ENCODE measurements at regions not wholly inside any gene's neighbourhood (a gene's known extent, or its start where the extent isn't known, plus 50 kb on each side); places are given as distances from the start of the nearest gene placed in this dataset.

- Histone ChIP-seq H3K27ac (ENCODE audit: low read depth, low read length) (no peak overlapping the region), H4K91ac (replicated peaks; ENCODE audit: insufficient read length, low read length) (no peak overlapping the region), H2BK120ac (replicated peaks; ENCODE audit: low read depth, low read length) (no peak overlapping the region), H3K4ac (replicated peaks; ENCODE audit: insufficient read length, low read depth, low read length) (no peak overlapping the region), H2BK15ac (ENCODE audit: low read length) (no peak overlapping the region), H3K9me3 (ENCODE audit: insufficient read depth in 2 of 2, low read depth in 1 of 2, low read length in 1 of 2) (peaks cover 0 to 12% of the 10 kb centered on the region in 2 experiments; a peak in 2 of 4 replicates), H2BK12ac (ENCODE audit: low read depth, low read length) (no peak overlapping the region), H3K4me2 (ENCODE audit: insufficient read depth in 1 of 2, low read depth in 2 of 2, low read length in 2 of 2) (no peak overlapping the region), H3K18ac (ENCODE audit: extremely low read depth, low read length) (no peak overlapping the region), H4K5ac (ENCODE audit: insufficient read length, low read depth, low read length) (no peak overlapping the region), H3K79me1 (ENCODE audit: low read depth, low read length) (no peaks in the 10 kb centered on the region), H4K20me1 (replicated peaks in 1 of 2; ENCODE audit: control insufficient read depth in 1 of 2, insufficient read depth in 2 of 2, low read length in 2 of 2) (no peaks in the 10 kb centered on the region), H2BK20ac (ENCODE audit: low read length) (no peak overlapping the region), H2AFZ (ENCODE audit: low read length) (no peak overlapping the region), H3K14ac (ENCODE audit: insufficient read length) (no peak overlapping the region), H3K4me1 (replicated peaks in 1 of 4; ENCODE audit: control insufficient read depth in 3 of 4, insufficient read depth in 4 of 4, low read length in 3 of 4) (no peaks in the 10 kb centered on the region), H2AK5ac (ENCODE audit: low read depth, low read length) (no peak overlapping the region), H3K9ac (replicated peaks in 1 of 4; ENCODE audit: extremely low read depth in 1 of 4, low read depth in 3 of 4, low read length in 3 of 4) (no peak overlapping the region), H4K8ac (ENCODE audit: extremely low read depth, insufficient read depth, low read length) (no peak overlapping the region), H3K27me3 (replicated peaks in 1 of 4; ENCODE audit: control insufficient read depth in 3 of 4, extremely low read depth in 1 of 4, insufficient read depth in 3 of 4, low read length in 3 of 4) (no peaks in the 10 kb centered on the region), H3K56ac (replicated peaks; ENCODE audit: insufficient read length, low read depth, low read length) (no peak overlapping the region), H2BK5ac (ENCODE audit: low read depth, low read length) (no peak overlapping the region), H3K4me3 (ENCODE audit: extremely low read depth in 1 of 4, insufficient read depth in 2 of 4, low read depth in 3 of 4, low read length in 4 of 4) (no peak overlapping the region), H3K36me3 (ENCODE audit: control insufficient read depth in 2 of 4, insufficient read depth in 4 of 4, low read length in 3 of 4) (no peaks in the 10 kb centered on the region), H3K79me2 (ENCODE audit: control insufficient read depth in 1 of 2, insufficient read depth in 2 of 2, low read length in 2 of 2) (no peaks in the 10 kb centered on the region), H3K23me2 (ENCODE audit: low read depth, low read length) (no peaks in the 10 kb centered on the region), H3K23ac (ENCODE audit: insufficient read length) (no peak overlapping the region)
- WGBS, 2 experiments (ENCODE audit: extremely low coverage in 1 of 2, insufficient coverage in 1 of 2, insufficient read length in 1 of 2, insufficient replicate concordance in 2 of 2, low coverage in 1 of 2, low lambda C conversion rate in 2 of 2, missing lambda C conversion rate in 1 of 2) = 95% methylated on average over 9 of the region's 9 CpGs; no CpG with 5 or more reads in 1 of the 2 experiments
- POLR2A ChIA-PET (ENCODE audit: partially characterized antibody) = no interaction called here
- no peak for FAIRE-seq
- DNase-seq (ENCODE audit: low read depth in 1 of 2, low spot score in 2 of 2) = no peak
- CTCF ChIA-PET (ENCODE audit: partially characterized antibody) = interaction anchor here (0.6 to 4.7 kb wide), 4 partner anchors 9 to 391 kb away, joined by 3 to 29 read pairs (median 4); no protein-coding TSS in a partner anchor
- TF ChIP-seq BACH1 (IDR thresholded peaks at IDR 0.05; ENCODE audit: low read length) (no peak), CEBPB (IDR thresholded peaks at IDR 0.05; ENCODE audit: low read depth, low read length) (no peak), EGR1 (IDR thresholded peaks at IDR 0.05; ENCODE audit: borderline replicate concordance, low read depth, low read length) (no peak), HDAC2 (IDR thresholded peaks at IDR 0.05; ENCODE audit: borderline replicate concordance in 1 of 2, low read depth in 2 of 2, low read length in 2 of 2) (no peak), PHF8 (conservative IDR thresholded peaks at IDR 0.05; ENCODE audit: low read depth, low read length) (no peak), RXRA (IDR thresholded peaks at IDR 0.05; ENCODE audit: insufficient read depth, low read depth, low read length) (no peak), SAP30 (IDR thresholded peaks at IDR 0.05; ENCODE audit: insufficient read depth, insufficient replicate concordance, low read length) (no peak), SUZ12 (IDR thresholded peaks at IDR 0.05; ENCODE audit: low read length) (no peak), EZH2 (IDR thresholded peaks at IDR 0.05; ENCODE audit: low read depth, low read length, severe bottlenecking) (no peak), GABPA (IDR thresholded peaks at IDR 0.05; ENCODE audit: borderline replicate concordance, insufficient read depth, low read length) (no peak), CHD1 (IDR thresholded peaks at IDR 0.05; ENCODE audit: low read depth, low read length) (no peak), HDAC6 (IDR thresholded peaks at IDR 0.05; ENCODE audit: low read depth, low read length) (no peak)
- TF ChIP-seq, protein P1, sequence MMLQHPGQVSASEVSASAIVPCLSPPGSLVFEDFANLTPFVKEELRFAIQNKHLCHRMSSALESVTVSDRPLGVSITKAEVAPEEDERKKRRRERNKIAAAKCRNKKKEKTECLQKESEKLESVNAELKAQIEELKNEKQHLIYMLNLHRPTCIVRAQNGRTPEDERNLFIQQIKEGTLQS (IDR thresholded peaks at IDR 0.05; ENCODE audit: insufficient read depth, low read depth, low read length) = no peak
- TF ChIP-seq, protein P2, sequence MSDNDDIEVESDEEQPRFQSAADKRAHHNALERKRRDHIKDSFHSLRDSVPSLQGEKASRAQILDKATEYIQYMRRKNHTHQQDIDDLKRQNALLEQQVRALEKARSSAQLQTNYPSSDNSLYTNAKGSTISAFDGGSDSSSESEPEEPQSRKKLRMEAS (IDR thresholded peaks at IDR 0.05) = no peak
Measured at GRCh38 chr3:859135-859534, 233.7 kb upstream of the CNTN6 start.

Measured in H1 (cell line).